ENCODE measurements at regions not wholly inside any gene's neighbourhood (a gene's known extent, or its start where the extent isn't known, plus 50 kb on each side); places are given as distances from the start of the nearest gene placed in this dataset.
A peak's percentile ranks its signal among the peaks of the same experiment; 100 is the strongest.

DNA sequence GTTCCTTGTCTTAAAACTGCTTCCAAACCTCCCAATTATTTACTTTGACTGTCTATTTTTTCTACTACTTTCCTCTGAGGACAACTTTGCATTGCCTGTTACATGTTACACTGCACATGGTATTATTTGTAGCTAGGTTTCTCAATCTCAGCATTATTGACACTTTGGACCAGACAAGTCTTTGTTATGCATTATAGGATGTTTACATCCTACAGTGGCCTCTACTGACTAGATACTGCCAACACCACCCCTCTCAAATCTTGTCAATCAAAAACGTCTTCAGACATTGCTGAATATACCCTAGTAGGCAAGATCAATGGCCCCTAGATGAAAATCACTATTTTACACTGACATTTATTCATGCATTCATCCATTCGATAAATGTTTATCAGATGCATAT is 129.6 kb upstream of the DNAJC10 start:
- H3K36me3 Mint-ChIP-seq (ENCODE audit: low read depth) = no peaks in the 10 kb centered on the region
- no peak overlapping the region for H3K27ac Mint-ChIP-seq
- no peaks in the 10 kb centered on the region for H3K27me3 Mint-ChIP-seq (ENCODE audit: low read depth)
- H3K4me3 Mint-ChIP-seq = no peak overlapping the region
- H3K4me1 Mint-ChIP-seq = no peaks in the 10 kb centered on the region
- TF ChIP-seq CTCF (IDR thresholded peaks at IDR 0.05; ENCODE audit: unreplicated experiment in 3 of 3) = no peak
- H3K9me3 Mint-ChIP-seq = no peaks in the 10 kb centered on the region

GRCh38 chr2:182587831-182588230 is 128.2 kb upstream of the DNAJC10 start:
- Mint-ChIP-seq H3K27me3 (ENCODE audit: low read depth) (no peaks in the 10 kb centered on the region), H3K27ac (no peak overlapping the region), H3K9me3 (no peaks in the 10 kb centered on the region), H3K4me1 (no peaks in the 10 kb centered on the region), H3K36me3 (ENCODE audit: low read depth) (no peaks in the 10 kb centered on the region), H3K4me3 (no peak overlapping the region)
- TF ChIP-seq CTCF (IDR thresholded peaks at IDR 0.05; ENCODE audit: unreplicated experiment in 3 of 3) = no peak

- no peaks in the 10 kb centered on the region for H3K36me3 Mint-ChIP-seq (ENCODE audit: low read depth)
- H3K27me3 Mint-ChIP-seq (ENCODE audit: low read depth) = no peaks in the 10 kb centered on the region
- no peak for TF ChIP-seq CTCF (IDR thresholded peaks at IDR 0.05; ENCODE audit: unreplicated experiment in 3 of 3)
- peaks cover 10% of the 10 kb centered on the region for H3K4me1 Mint-ChIP-seq
- H3K4me3 Mint-ChIP-seq = no peak overlapping the region
- no peaks in the 10 kb centered on the region for H3K9me3 Mint-ChIP-seq
- H3K27ac Mint-ChIP-seq = no peak overlapping the region
Measured at GRCh38 chr2:182589121-182589520, 126.9 kb upstream of the DNAJC10 start.

DNA sequence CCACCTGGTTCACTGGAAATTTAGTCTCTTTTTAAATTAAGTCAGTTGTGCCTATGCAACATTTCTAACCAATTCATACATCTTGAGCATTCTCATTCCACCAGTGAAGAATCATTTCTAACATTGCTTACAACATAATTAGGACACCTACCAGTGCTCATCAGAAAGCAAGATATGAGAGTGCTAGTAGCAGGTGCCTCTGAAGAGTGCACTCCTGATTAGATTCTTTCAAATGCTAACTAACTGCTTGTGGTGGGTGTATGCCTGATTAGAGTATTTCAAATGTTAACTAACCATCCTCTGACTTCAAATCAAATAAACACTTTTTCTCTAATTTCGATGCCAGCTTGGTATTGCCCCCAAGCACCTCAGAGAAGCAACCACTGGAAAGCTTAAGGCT is 124.3 kb upstream of the DNAJC10 start:
- no peaks in the 10 kb centered on the region for H3K9me3 Mint-ChIP-seq

GRCh38 chr2:182592691-182593393 is 123.2 kb upstream of the DNAJC10 start:
- H3K4me3 Mint-ChIP-seq = no peak overlapping the region
- no peaks in the 10 kb centered on the region for H3K9me3 Mint-ChIP-seq
- no peak for TF ChIP-seq CTCF (IDR thresholded peaks at IDR 0.05; ENCODE audit: unreplicated experiment in 3 of 3)
- H3K27me3 Mint-ChIP-seq (ENCODE audit: low read depth) = no peaks in the 10 kb centered on the region
- peaks cover 29% of the 10 kb centered on the region for H3K4me1 Mint-ChIP-seq
- no peaks in the 10 kb centered on the region for H3K36me3 Mint-ChIP-seq (ENCODE audit: low read depth)
- H3K27ac Mint-ChIP-seq = peak overlapping the region in 2 of 3 experiments; percentile 3 to 7

More for the DNA sequence above, 124.3 kb upstream of the DNAJC10 start:
- H3K4me1 Mint-ChIP-seq = peaks cover 29% of the 10 kb centered on the region
- no peak overlapping the region for H3K4me3 Mint-ChIP-seq
- H3K36me3 Mint-ChIP-seq (ENCODE audit: low read depth) = no peaks in the 10 kb centered on the region
- no peak overlapping the region for H3K27ac Mint-ChIP-seq
- TF ChIP-seq CTCF (IDR thresholded peaks at IDR 0.05; ENCODE audit: unreplicated experiment in 3 of 3) = no peak
- no peaks in the 10 kb centered on the region for H3K27me3 Mint-ChIP-seq (ENCODE audit: low read depth)

- H3K36me3 Mint-ChIP-seq (ENCODE audit: low read depth) = no peaks in the 10 kb centered on the region
Measured at GRCh38 chr2:182593394-182593975, 122.6 kb upstream of the DNAJC10 start.

More at GRCh38 chr2:182593394-182593975, 122.6 kb upstream of the DNAJC10 start:
- TF ChIP-seq CTCF (IDR thresholded peaks at IDR 0.05; ENCODE audit: unreplicated experiment in 3 of 3) = no peak
- Mint-ChIP-seq H3K27me3 (ENCODE audit: low read depth) (no peaks in the 10 kb centered on the region), H3K4me3 (no peak overlapping the region), H3K27ac (peak overlapping the region in 2 of 3 experiments; percentile 7 to 75), H3K9me3 (no peaks in the 10 kb centered on the region), H3K4me1 (peaks cover 29% of the 10 kb centered on the region)

Measured in nephron (organoid).